ENCODE measurements at regions not wholly inside any gene's neighbourhood (a gene's known extent, or its start where the extent isn't known, plus 50 kb on each side); places are given as distances from the start of the nearest gene placed in this dataset.

GRCh38 chr3:18228060-18228459 is 197.1 kb downstream of the SATB1 start:
- no TSS peak for BruUV-seq (replicated peaks)
- CTCF ChIA-PET (ENCODE audit: unreplicated experiment) = interaction anchor here (0.5 kb wide), 1 partner anchor 643 kb away, joined by 3 read pairs; no protein-coding TSS in a partner anchor

GRCh38 chr3:18225709-18226108 is 199.4 kb downstream of the SATB1 start:
- intact Hi-C loops (cut with micrococcal nuclease; ENCODE audit: unreplicated experiment) = no loop called here
- TF ChIP-seq CTCF (conservative IDR thresholded peaks at IDR 0.05; ENCODE audit: low read length) (no peak), EZH2phosphoT487 (IDR thresholded peaks at IDR 0.05; ENCODE audit: borderline replicate concordance, low read depth, low read length) (no peak)
- Histone ChIP-seq H3K9me2 (ENCODE audit: insufficient read depth, low read length) (no peaks in the 10 kb centered on the region), H2AFZ (ENCODE audit: low read length) (peak overlapping the region; percentile 65; the same call in 1 of the 2 replicates), H3K79me2 (ENCODE audit: insufficient read depth, low read depth, low read length) (no peaks in the 10 kb centered on the region), H4K20me1 (ENCODE audit: insufficient read depth, low read length) (no peaks in the 10 kb centered on the region), H3K36me3 (ENCODE audit: insufficient read depth, low read length) (no peaks in the 10 kb centered on the region; the same call in 1 of the 2 replicates), H3K9me3 (ENCODE audit: low read length) (no peaks in the 10 kb centered on the region), H3K27ac (ENCODE audit: low read depth, low read length, poor library complexity, severe bottlenecking) (peak overlapping the region; percentile 95), H3K4me3 (ENCODE audit: low read depth, low read length, poor library complexity, severe bottlenecking) (peak overlapping the region; percentile 61), H3K4me1 (ENCODE audit: insufficient read depth, low read length, poor library complexity, severe bottlenecking) (peaks cover 76% of the 10 kb centered on the region), H3K4me2 (ENCODE audit: low read length) (peak overlapping the region; percentile 80)
- no peak for DNase-seq (ENCODE audit: low spot score)
- POLR2A ChIA-PET = interaction anchor here (0.7 to 1.9 kb wide), 8 partner anchors 9 to 1311 kb away, joined by 3 to 9 read pairs (median 4); no protein-coding TSS in a partner anchor
- BruUV-seq (replicated peaks) = no TSS peak
- CTCF ChIA-PET (ENCODE audit: unreplicated experiment) = no interaction called here

More at GRCh38 chr3:18228060-18228459, 197.1 kb downstream of the SATB1 start:
- no peaks in the 10 kb centered on the region; the same call in 1 of the 2 replicates for H3K36me3 ChIP-seq (ENCODE audit: insufficient read depth, low read length)
- no peaks in the 10 kb centered on the region for H3K9me2 ChIP-seq (ENCODE audit: insufficient read depth, low read length)
- H3K9me3 ChIP-seq (ENCODE audit: low read length) = no peaks in the 10 kb centered on the region
- H4K20me1 ChIP-seq (ENCODE audit: insufficient read depth, low read length) = no peaks in the 10 kb centered on the region
- no peak overlapping the region for H3K4me3 ChIP-seq (ENCODE audit: low read depth, low read length, poor library complexity, severe bottlenecking)
- no peaks in the 10 kb centered on the region for H3K79me2 ChIP-seq (ENCODE audit: insufficient read depth, low read depth, low read length)
- peak overlapping the region; percentile 43 for H3K4me2 ChIP-seq (ENCODE audit: low read length)
- peak overlapping the region; percentile 71 for H2AFZ ChIP-seq (ENCODE audit: low read length)
- peaks cover 53% of the 10 kb centered on the region for H3K4me1 ChIP-seq (ENCODE audit: insufficient read depth, low read length, poor library complexity, severe bottlenecking)
- intact Hi-C loops (cut with micrococcal nuclease; ENCODE audit: unreplicated experiment) = no loop called here
- TF ChIP-seq EZH2phosphoT487 (IDR thresholded peaks at IDR 0.05; ENCODE audit: borderline replicate concordance, low read depth, low read length) (no peak), CTCF (conservative IDR thresholded peaks at IDR 0.05; ENCODE audit: low read length) (no peak)
- DNase-seq (ENCODE audit: low spot score) = peak; percentile 23
- POLR2A ChIA-PET = interaction anchor here (0.7 kb wide), 1 partner anchor 913 kb away, joined by 3 read pairs; no protein-coding TSS in a partner anchor
- H3K27ac ChIP-seq (ENCODE audit: low read depth, low read length, poor library complexity, severe bottlenecking) = peak overlapping the region; percentile 29

GRCh38 chr3:18224426-18224825 is 200.7 kb downstream of the SATB1 start:
- Histone ChIP-seq H3K79me2 (ENCODE audit: insufficient read depth, low read depth, low read length) (no peaks in the 10 kb centered on the region), H3K4me2 (ENCODE audit: low read length) (peak overlapping the region; percentile 80), H3K9me3 (ENCODE audit: low read length) (no peaks in the 10 kb centered on the region), H3K36me3 (ENCODE audit: insufficient read depth, low read length) (no peaks in the 10 kb centered on the region; the same call in 1 of the 2 replicates), H4K20me1 (ENCODE audit: insufficient read depth, low read length) (no peaks in the 10 kb centered on the region), H3K4me1 (ENCODE audit: insufficient read depth, low read length, poor library complexity, severe bottlenecking) (peaks cover 87% of the 10 kb centered on the region), H3K27ac (ENCODE audit: low read depth, low read length, poor library complexity, severe bottlenecking) (peak overlapping the region; percentile 95), H2AFZ (ENCODE audit: low read length) (peak overlapping the region; percentile 65; the same call in 1 of the 2 replicates), H3K4me3 (ENCODE audit: low read depth, low read length, poor library complexity, severe bottlenecking) (peak overlapping the region; percentile 61), H3K9me2 (ENCODE audit: insufficient read depth, low read length) (no peaks in the 10 kb centered on the region)
- peak; percentile 27 for DNase-seq (ENCODE audit: low spot score)
- intact Hi-C loops (cut with micrococcal nuclease; ENCODE audit: unreplicated experiment) = loop anchor here (5.0 kb wide), 2 partner anchors 482 to 518 kb away; partner anchors contain the start of gene TBC1D5
- no peak for TF ChIP-seq CTCF (conservative IDR thresholded peaks at IDR 0.05; ENCODE audit: low read length)
- TF ChIP-seq EZH2phosphoT487 (IDR thresholded peaks at IDR 0.05; ENCODE audit: borderline replicate concordance, low read depth, low read length) = no peak
- BruUV-seq (replicated peaks) = no TSS peak
- ChIA-PET POLR2A (interaction anchor here (0.7 to 1.9 kb wide), 5 partner anchors 10 to 29 kb away, joined by 3 to 9 read pairs (median 4); no protein-coding TSS in a partner anchor), CTCF (ENCODE audit: unreplicated experiment) (no interaction called here)
